ENCODE measurements at regions not wholly inside any gene's neighbourhood (a gene's known extent, or its start where the extent isn't known, plus 50 kb on each side); places are given as distances from the start of the nearest gene placed in this dataset.

DNA sequence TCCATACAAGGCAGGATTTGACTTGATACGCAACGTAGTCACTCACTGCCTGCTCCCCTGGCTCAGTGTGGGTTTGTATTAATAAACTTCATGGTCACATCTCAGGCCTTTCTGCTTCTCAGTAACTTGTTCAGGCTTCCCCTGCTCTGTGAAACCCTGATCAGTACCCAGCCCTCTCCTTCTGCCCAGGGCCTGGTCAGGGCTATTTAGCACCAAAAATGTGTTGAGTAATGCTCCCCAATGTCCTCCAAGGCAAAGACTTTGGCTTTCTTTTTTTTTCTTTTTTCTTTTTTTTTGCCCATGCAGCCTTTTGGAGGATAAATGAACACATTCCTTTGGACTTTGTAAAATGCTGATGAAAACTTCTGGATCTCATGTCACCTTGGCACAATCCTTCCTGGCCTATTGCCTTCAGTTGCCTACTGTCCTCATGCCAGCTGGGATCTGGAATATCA lies 399.2 kb upstream of the KLF4 start:
- Histone ChIP-seq H3K79me2 (ENCODE audit: insufficient read depth, low read length) (no peaks in the 10 kb centered on the region), H2BK5ac (ENCODE audit: insufficient read length, low read length) (no peak overlapping the region), H2AK5ac (ENCODE audit: insufficient read length, low read length) (no peak overlapping the region), H2BK15ac (ENCODE audit: low read depth, low read length) (no peak overlapping the region), H4K5ac (ENCODE audit: insufficient read length, low read depth, low read length) (no peak overlapping the region), H3K4me2 (ENCODE audit: insufficient read depth, insufficient read length, low read length) (no peak overlapping the region), H2AFZ (ENCODE audit: low read length) (no peak overlapping the region), H4K91ac (ENCODE audit: insufficient read length, low read depth, low read length) (no peak overlapping the region), H3K9me3 (ENCODE audit: control insufficient read depth, low read depth, low read length) (no peaks in the 10 kb centered on the region), H3K14ac (ENCODE audit: insufficient read depth, low read length) (no peak overlapping the region), H3T11ph (ENCODE audit: low read length) (no peak overlapping the region), H3K27me3 (ENCODE audit: insufficient read depth, low read length) (no peaks in the 10 kb centered on the region), H3K23me2 (ENCODE audit: insufficient read length, low read depth, low read length, poor library complexity, severe bottlenecking) (no peaks in the 10 kb centered on the region), H4K8ac (replicated peaks; ENCODE audit: insufficient read length, low read depth, low read length) (no peak overlapping the region), H2BK20ac (ENCODE audit: low read depth, low read length, poor library complexity, severe bottlenecking) (no peak overlapping the region), H3K4ac (ENCODE audit: low read depth, low read length) (no peak overlapping the region), H3K18ac (ENCODE audit: insufficient read length, low read depth, low read length) (no peak overlapping the region), H2BK12ac (ENCODE audit: insufficient read length, low read depth, low read length) (no peak overlapping the region), H3K27ac (ENCODE audit: insufficient read length, low read depth, low read length) (no peak overlapping the region), H3K23ac (ENCODE audit: insufficient read length, low read depth, low read length) (no peak overlapping the region), H4K20me1 (ENCODE audit: control insufficient read depth, insufficient read depth, insufficient read length) (no peaks in the 10 kb centered on the region), H3K9ac (ENCODE audit: extremely low read depth, insufficient read length, low read length) (no peak overlapping the region), H3K56ac (ENCODE audit: insufficient read length, low read depth, low read length) (no peak overlapping the region), H2BK120ac (ENCODE audit: low read depth, low read length, poor library complexity, severe bottlenecking) (no peak overlapping the region), H3K4me1 (ENCODE audit: insufficient read depth, low read length) (no peaks in the 10 kb centered on the region), H3K79me1 (ENCODE audit: insufficient read depth, low read depth, low read length, poor library complexity, severe bottlenecking) (no peaks in the 10 kb centered on the region)
- no peak for DNase-seq
- no peak overlapping the region for H3K4me3 Mint-ChIP-seq
- H3K27ac Mint-ChIP-seq: no peak overlapping the region; a peak in 1 of 7 replicates
- TF ChIP-seq CTCF (conservative IDR thresholded peaks at IDR 0.05): no peak
- H3K36me3 Mint-ChIP-seq (ENCODE audit: insufficient read depth in 1 of 3, low read depth in 3 of 3): peaks cover 0 to 2% (median 0%) of the 10 kb centered on the region in 3 experiments; a peak in 3 of 7 replicates
- no peaks in the 10 kb centered on the region; a peak in 1 of 5 replicates for H3K9me3 Mint-ChIP-seq
- peaks cover 3 to 4% of the 10 kb centered on the region in 2 experiments; a peak in 2 of 4 replicates for H3K4me1 Mint-ChIP-seq
- no CpG with 5 or more reads among the region's 2 CpGs for WGBS (ENCODE audit: extremely low coverage, insufficient read length, low lambda C conversion rate)
- no peaks in the 10 kb centered on the region; the same call in none of the 2 replicates for H3K27me3 Mint-ChIP-seq (ENCODE audit: low read depth)
